SK-N-SH (cell line): ENCODE measurements at regions not wholly inside any gene's neighbourhood (a gene's known extent, or its start where the extent isn't known, plus 50 kb on each side); places are given as distances from the start of the nearest gene placed in this dataset.

ENCODE experiments used
- CTCF ChIA-PET: fragments of 300-600, 350-600 bp; formaldehyde crosslinking; extraction: SDS; loops from one replicate; lab custom pipeline; 2021; lab: Yijun Ruan, JAX
- POLR2A ChIA-PET: fragments of 350-600 bp; sonication (Branson Sonifier 250); formaldehyde crosslinking; extraction: SDS; loops from one replicate; lab custom pipeline; 2020; ENCODE audit warnings: antibody characterized with exemption, inconsistent platforms; lab: Yijun Ruan, JAX
- DNase-seq: peaks from one replicate; pipeline ENCODE4 v3.0.0; 2012
- H2AFZ ChIP-seq: fragments of 200-600 bp; sonication (generic); 2 replicates; pipeline ENCODE4 v1.8.1; 2016; ENCODE audit warnings: antibody characterized with exemption, mild to moderate bottlenecking, low read depth
- H3F3A ChIP-seq: fragments of 200-600 bp; sonication (generic); replicated peaks from 2 replicates; pipeline ENCODE3; 2016; ENCODE audit warnings: antibody characterized with exemption, mild to moderate bottlenecking; ENCODE audit not compliant: insufficient read depth
- H3K27ac ChIP-seq, 2 experiments: fragments of 200-500 bp in 1 of 2; fragments of 200-600 bp in 1 of 2; sonication (Bioruptor generic) in 1 of 2; sonication (generic), shearing (Covaris generic) in 1 of 2; 2 replicates each; pipeline versions ENCODE4 v1.5.1 to v1.6.1; 2014 to 2016; ENCODE audit warnings: low read depth in 2 of 2, inconsistent platforms in 1 of 2, low read length in 1 of 2, mild to moderate bottlenecking in 1 of 2, mixed read lengths in 1 of 2
- H3K27me3 ChIP-seq: fragments of 200-600 bp; sonication (generic), shearing (Covaris generic); 2 replicates; pipeline ENCODE4 v1.6.1; 2016; ENCODE audit warnings: mixed run types; ENCODE audit not compliant: insufficient read depth
- H3K36me3 ChIP-seq, 2 experiments: fragments of 200-500 bp in 1 of 2; fragments of 200-600 bp in 1 of 2; sonication (Bioruptor generic) in 1 of 2; sonication (generic) in 1 of 2; replicated peaks in 1 of 2; 2 replicates each; pipeline versions ENCODE3 to v1.5.1; 2014 to 2016; ENCODE audit warnings: low read length in 1 of 2, mild to moderate bottlenecking in 1 of 2; ENCODE audit not compliant: insufficient read depth in 2 of 2, control insufficient read depth in 1 of 2
- H3K4me1 ChIP-seq, 2 experiments: fragments of 200-500 bp in 1 of 2; fragments of 200-600 bp in 1 of 2; sonication (Bioruptor generic) in 1 of 2; sonication (generic), shearing (Covaris generic) in 1 of 2; 2 replicates each; pipeline versions ENCODE4 v1.5.1 to v1.6.1; 2014 to 2016; ENCODE audit warnings: low read depth in 1 of 2, low read length in 1 of 2, mixed run types in 1 of 2; ENCODE audit not compliant: insufficient read depth in 2 of 2, control insufficient read depth in 1 of 2
- H3K4me2 ChIP-seq: fragments of 200-600 bp; sonication (generic), shearing (Covaris generic); 2 replicates; pipeline ENCODE4 v1.6.1; 2017; ENCODE audit warnings: mixed run types
- H3K4me3 ChIP-seq, 2 experiments: fragments of 200-500 bp in 1 of 2; fragments of 200-600 bp in 1 of 2; sonication (Bioruptor generic) in 1 of 2; sonication (generic), shearing (Covaris generic) in 1 of 2; 2 replicates each; pipeline versions ENCODE4 v1.5.1 to v1.8.1; 2014 to 2016; ENCODE audit warnings: low read depth in 2 of 2, inconsistent platforms in 1 of 2, low read length in 1 of 2, mild to moderate bottlenecking in 1 of 2, mixed read lengths in 1 of 2, moderate library complexity in 1 of 2
- H3K79me2 ChIP-seq: fragments of 200-600 bp; sonication (generic); 2 replicates; pipeline ENCODE4 v1.8.1; 2017; ENCODE audit warnings: mild to moderate bottlenecking; ENCODE audit not compliant: insufficient read depth
- H3K9ac ChIP-seq: fragments of 200-600 bp; sonication (generic); 2 replicates; pipeline ENCODE4 v1.6.1; 2017; ENCODE audit warnings: mixed run types
- H3K9me2 ChIP-seq: fragments of 200-600 bp; sonication (generic); 2 replicates; pipeline ENCODE4 v1.6.1; 2017; ENCODE audit warnings: mixed run types
- H3K9me3 ChIP-seq: fragments of 200-600 bp; sonication (generic); 2 replicates; pipeline ENCODE4 v1.6.1; 2017; ENCODE audit warnings: mixed run types, mild to moderate bottlenecking, moderate library complexity
- H4K20me1 ChIP-seq: fragments of 200-600 bp; sonication (generic); 2 replicates; pipeline ENCODE4 v1.6.1; 2017; ENCODE audit warnings: mild to moderate bottlenecking, mixed run types; ENCODE audit not compliant: insufficient read depth
- CTCF ChIP-seq: fragments of 200-600 bp; sonication (generic); IDR thresholded peaks from 2 replicates; pipeline ENCODE4 v1.6.1; 2017; ENCODE audit warnings: antibody characterized with exemption, mild to moderate bottlenecking, moderate library complexity
- FOSL2 ChIP-seq: IDR thresholded peaks from 2 replicates; pipeline ENCODE4 v1.4.0; 2012; ENCODE audit warnings: low read depth, mild to moderate bottlenecking, moderate library complexity, borderline replicate concordance
- FOXM1 ChIP-seq: IDR thresholded peaks from 2 replicates; pipeline ENCODE4 v1.4.0; 2012; ENCODE audit warnings: low read depth, mild to moderate bottlenecking
- GABPA ChIP-seq: IDR thresholded peaks from 2 replicates; pipeline ENCODE4 v1.4.0; 2012; ENCODE audit warnings: low read depth, mild to moderate bottlenecking
- IRF3 ChIP-seq: fragments of 150-350 bp; IDR thresholded peaks from 2 replicates; pipeline ENCODE4 v1.6.1; 2016; ENCODE audit warnings: mild to moderate bottlenecking, low read depth, low read length
- MAX ChIP-seq: IDR thresholded peaks from 2 replicates; pipeline ENCODE4 v1.4.0; 2012; ENCODE audit warnings: low read depth
- MXI1 ChIP-seq: IDR thresholded peaks from 2 replicates; pipeline ENCODE4 v1.6.1; 2012; ENCODE audit warnings: mild to moderate bottlenecking, low read depth, low read length, improper control_type of control experiment
- NFIC ChIP-seq: IDR thresholded peaks from 2 replicates; pipeline ENCODE4 v1.4.0; 2012; ENCODE audit warnings: borderline replicate concordance
- NRF1 ChIP-seq: IDR thresholded peaks from 2 replicates; pipeline ENCODE4 v1.6.1; 2012; ENCODE audit warnings: low read depth, mild to moderate bottlenecking, low read length
- POLR2AphosphoS5 ChIP-seq: IDR thresholded peaks from 2 replicates; pipeline ENCODE4 v1.6.1; 2012; ENCODE audit warnings: low read depth, low read length
- RCOR1 ChIP-seq: fragments of 150-350 bp; IDR thresholded peaks from 2 replicates; pipeline ENCODE4 v1.6.1; 2017; ENCODE audit warnings: antibody characterized with exemption, low read length
- REST ChIP-seq: IDR thresholded peaks from 2 replicates; pipeline ENCODE4 v1.6.1; 2012; ENCODE audit warnings: mild to moderate bottlenecking, low read depth, low read length, moderate library complexity
- SIN3A ChIP-seq: IDR thresholded peaks from 2 replicates; pipeline ENCODE4 v1.6.1; 2012; ENCODE audit warnings: low read depth, mild to moderate bottlenecking, low read length, moderate library complexity, borderline replicate concordance
- SMC3 ChIP-seq: IDR thresholded peaks from 2 replicates; pipeline ENCODE4 v1.6.1; 2012; ENCODE audit warnings: low read depth, low read length, improper control_type of control experiment
- TAF1 ChIP-seq: IDR thresholded peaks from 2 replicates; pipeline ENCODE4 v1.6.1; 2012; ENCODE audit warnings: low read depth, mild to moderate bottlenecking, low read length, moderate library complexity, borderline replicate concordance
- TEAD4 ChIP-seq: IDR thresholded peaks from 2 replicates; pipeline ENCODE4 v1.4.0; 2012; ENCODE audit warnings: mild to moderate bottlenecking, borderline replicate concordance; ENCODE audit not compliant: insufficient read depth
- YY1 ChIP-seq: IDR thresholded peaks from 2 replicates; pipeline ENCODE4 v1.4.0; 2012; ENCODE audit warnings: low read depth, mild to moderate bottlenecking
- whole genome bisulfite sequencing: methylation state at CpG from one replicate; pipeline ENCODE4 v1.1.6; 2017; ENCODE audit warnings: low lambda C conversion rate; 5-methylcytosine and 5-hydroxymethylcytosine counted together
- TF ChIP-seq, protein P1 (sequence below): IDR thresholded peaks from 2 replicates; pipeline ENCODE4; 2012
- TF ChIP-seq, protein P2 (sequence below): IDR thresholded peaks from 2 replicates; pipeline ENCODE4 v1.4.0; 2012; ENCODE audit warnings: low read depth, borderline replicate concordance
- TF ChIP-seq, protein P3 (sequence below): IDR thresholded peaks from 2 replicates; pipeline ENCODE4 v1.4.0; 2012; ENCODE audit warnings: low read depth, borderline replicate concordance

GRCh38 chr9:111152614-111153406, 114.5 kb upstream of the LPAR1 start:
- no peaks in the 10 kb centered on the region for H3K9me2 ChIP-seq
- peaks cover 0 to 11% of the 10 kb centered on the region in 2 experiments; a peak in 2 of 4 replicates for H3K4me1 ChIP-seq
- H3K9ac ChIP-seq: no peak overlapping the region
- DNase-seq: no peak
- H3K9me3 ChIP-seq: no peaks in the 10 kb centered on the region; the same call in 1 of the 2 replicates
- no peak overlapping the region for H3K4me3 ChIP-seq
- H3K79me2 ChIP-seq: no peaks in the 10 kb centered on the region
- POLR2A ChIA-PET: no interaction called here
- no peaks in the 10 kb centered on the region for H4K20me1 ChIP-seq
- no peak overlapping the region for H3K27ac ChIP-seq
- CTCF ChIA-PET: interaction anchor here (0.5 to 1.3 kb wide), 3 partner anchors 11 to 331 kb away, joined by 3 to 5 read pairs (median 3); no protein-coding TSS in a partner anchor
- no peaks in the 10 kb centered on the region for H3F3A ChIP-seq
- WGBS: 75% methylated on average over 2 of the region's 2 CpGs
- no peak overlapping the region for H2AFZ ChIP-seq
- no peak overlapping the region for H3K4me2 ChIP-seq
- H3K27me3 ChIP-seq: no peaks in the 10 kb centered on the region
- TF ChIP-seq SIN3A (no peak), RCOR1 (no peak), POLR2AphosphoS5 (no peak), MAX (no peak), NFIC (no peak), GABPA (no peak), TEAD4 (no peak), TAF1 (no peak), IRF3 (no peak), REST (no peak), NRF1 (no peak), FOXM1 (no peak), YY1 (no peak), CTCF (no peak), SMC3 (no peak), MXI1 (no peak), FOSL2 (no peak)
- TF ChIP-seq, protein P1, sequence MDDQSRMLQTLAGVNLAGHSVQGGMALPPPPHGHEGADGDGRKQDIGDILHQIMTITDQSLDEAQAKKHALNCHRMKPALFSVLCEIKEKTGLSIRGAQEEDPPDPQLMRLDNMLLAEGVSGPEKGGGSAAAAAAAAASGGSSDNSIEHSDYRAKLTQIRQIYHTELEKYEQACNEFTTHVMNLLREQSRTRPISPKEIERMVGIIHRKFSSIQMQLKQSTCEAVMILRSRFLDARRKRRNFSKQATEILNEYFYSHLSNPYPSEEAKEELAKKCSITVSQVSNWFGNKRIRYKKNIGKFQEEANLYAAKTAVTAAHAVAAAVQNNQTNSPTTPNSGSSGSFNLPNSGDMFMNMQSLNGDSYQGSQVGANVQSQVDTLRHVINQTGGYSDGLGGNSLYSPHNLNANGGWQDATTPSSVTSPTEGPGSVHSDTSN: no peak
- TF ChIP-seq, protein P2, sequence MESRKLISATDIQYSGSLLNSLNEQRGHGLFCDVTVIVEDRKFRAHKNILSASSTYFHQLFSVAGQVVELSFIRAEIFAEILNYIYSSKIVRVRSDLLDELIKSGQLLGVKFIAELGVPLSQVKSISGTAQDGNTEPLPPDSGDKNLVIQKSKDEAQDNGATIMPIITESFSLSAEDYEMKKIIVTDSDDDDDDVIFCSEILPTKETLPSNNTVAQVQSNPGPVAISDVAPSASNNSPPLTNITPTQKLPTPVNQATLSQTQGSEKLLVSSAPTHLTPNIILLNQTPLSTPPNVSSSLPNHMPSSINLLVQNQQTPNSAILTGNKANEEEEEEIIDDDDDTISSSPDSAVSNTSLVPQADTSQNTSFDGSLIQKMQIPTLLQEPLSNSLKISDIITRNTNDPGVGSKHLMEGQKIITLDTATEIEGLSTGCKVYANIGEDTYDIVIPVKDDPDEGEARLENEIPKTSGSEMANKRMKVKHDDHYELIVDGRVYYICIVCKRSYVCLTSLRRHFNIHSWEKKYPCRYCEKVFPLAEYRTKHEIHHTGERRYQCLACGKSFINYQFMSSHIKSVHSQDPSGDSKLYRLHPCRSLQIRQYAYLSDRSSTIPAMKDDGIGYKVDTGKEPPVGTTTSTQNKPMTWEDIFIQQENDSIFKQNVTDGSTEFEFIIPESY: no peak
- TF ChIP-seq, protein P3, sequence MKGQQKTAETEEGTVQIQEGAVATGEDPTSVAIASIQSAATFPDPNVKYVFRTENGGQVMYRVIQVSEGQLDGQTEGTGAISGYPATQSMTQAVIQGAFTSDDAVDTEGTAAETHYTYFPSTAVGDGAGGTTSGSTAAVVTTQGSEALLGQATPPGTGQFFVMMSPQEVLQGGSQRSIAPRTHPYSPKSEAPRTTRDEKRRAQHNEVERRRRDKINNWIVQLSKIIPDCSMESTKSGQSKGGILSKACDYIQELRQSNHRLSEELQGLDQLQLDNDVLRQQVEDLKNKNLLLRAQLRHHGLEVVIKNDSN: no peak
- TF ChIP-seq, all 33 proteins: peak for 0
- H3K36me3 ChIP-seq: no peaks in the 10 kb centered on the region
